Upper lobe of left lung (tissue), 4 donors: ENCODE measurements at regions not wholly inside any gene's neighbourhood (a gene's known extent, or its start where the extent isn't known, plus 50 kb on each side); places are given as distances from the start of the nearest gene placed in this dataset.

ENCODE experiments used
- POLR2A ChIP-seq, 4 donors: fragments of 450-650 bp; IDR thresholded peaks; one replicate each; pipeline ENCODE4 v1.5.1; 2016 to 2017; ENCODE audit warnings: antibody characterized with exemption in 4 of 4, mild to moderate bottlenecking in 2 of 4
- TF ChIP-seq, protein P1 (sequence below), 6 experiments: fragments of 450-650 bp in 4 of 6; fragments of 200-600 bp in 2 of 6; sonication (generic) in 2 of 6; IDR thresholded peaks; one replicate each; pipeline ENCODE4 v1.5.1; 2016 to 2019; ENCODE audit warnings: antibody characterized with exemption in 6 of 6

DNA sequence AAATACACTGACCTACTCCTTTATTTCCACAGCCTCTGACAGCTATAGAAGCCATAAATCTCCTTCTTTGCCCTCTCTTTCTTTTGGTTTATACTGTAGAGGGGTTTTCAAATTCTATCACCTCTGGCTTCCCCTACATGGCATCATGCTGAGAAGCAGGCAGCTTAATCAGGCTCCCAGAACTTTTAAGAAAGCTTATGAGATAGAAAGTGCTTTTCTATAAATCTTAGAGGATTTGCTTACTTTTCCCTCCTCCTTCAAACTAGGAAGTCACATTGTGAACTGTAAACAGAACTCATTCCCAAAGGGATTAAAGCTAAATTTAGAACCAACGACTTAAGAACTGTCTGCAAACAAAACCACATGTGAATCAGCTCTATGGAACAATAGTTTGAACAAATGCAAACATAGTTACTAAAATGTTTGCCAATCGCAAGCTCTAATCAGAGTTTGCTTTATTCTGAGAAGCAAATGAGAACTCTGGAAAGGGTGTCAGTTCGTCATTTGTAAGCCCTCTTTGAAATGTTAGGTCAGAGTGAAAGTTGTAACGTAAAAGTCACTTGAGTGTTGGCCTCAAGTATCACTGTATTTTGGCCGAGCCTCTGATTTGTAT is 344.1 kb downstream of the RFC3 start:
- TF ChIP-seq, protein P1, sequence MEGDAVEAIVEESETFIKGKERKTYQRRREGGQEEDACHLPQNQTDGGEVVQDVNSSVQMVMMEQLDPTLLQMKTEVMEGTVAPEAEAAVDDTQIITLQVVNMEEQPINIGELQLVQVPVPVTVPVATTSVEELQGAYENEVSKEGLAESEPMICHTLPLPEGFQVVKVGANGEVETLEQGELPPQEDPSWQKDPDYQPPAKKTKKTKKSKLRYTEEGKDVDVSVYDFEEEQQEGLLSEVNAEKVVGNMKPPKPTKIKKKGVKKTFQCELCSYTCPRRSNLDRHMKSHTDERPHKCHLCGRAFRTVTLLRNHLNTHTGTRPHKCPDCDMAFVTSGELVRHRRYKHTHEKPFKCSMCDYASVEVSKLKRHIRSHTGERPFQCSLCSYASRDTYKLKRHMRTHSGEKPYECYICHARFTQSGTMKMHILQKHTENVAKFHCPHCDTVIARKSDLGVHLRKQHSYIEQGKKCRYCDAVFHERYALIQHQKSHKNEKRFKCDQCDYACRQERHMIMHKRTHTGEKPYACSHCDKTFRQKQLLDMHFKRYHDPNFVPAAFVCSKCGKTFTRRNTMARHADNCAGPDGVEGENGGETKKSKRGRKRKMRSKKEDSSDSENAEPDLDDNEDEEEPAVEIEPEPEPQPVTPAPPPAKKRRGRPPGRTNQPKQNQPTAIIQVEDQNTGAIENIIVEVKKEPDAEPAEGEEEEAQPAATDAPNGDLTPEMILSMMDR (IDR thresholded peaks at IDR 0.05): no peak
- TF ChIP-seq POLR2A (IDR thresholded peaks at IDR 0.05): no peak
